ENCODE measurements at regions not wholly inside any gene's neighbourhood (a gene's known extent, or its start where the extent isn't known, plus 50 kb on each side); places are given as distances from the start of the nearest gene placed in this dataset.

DNA sequence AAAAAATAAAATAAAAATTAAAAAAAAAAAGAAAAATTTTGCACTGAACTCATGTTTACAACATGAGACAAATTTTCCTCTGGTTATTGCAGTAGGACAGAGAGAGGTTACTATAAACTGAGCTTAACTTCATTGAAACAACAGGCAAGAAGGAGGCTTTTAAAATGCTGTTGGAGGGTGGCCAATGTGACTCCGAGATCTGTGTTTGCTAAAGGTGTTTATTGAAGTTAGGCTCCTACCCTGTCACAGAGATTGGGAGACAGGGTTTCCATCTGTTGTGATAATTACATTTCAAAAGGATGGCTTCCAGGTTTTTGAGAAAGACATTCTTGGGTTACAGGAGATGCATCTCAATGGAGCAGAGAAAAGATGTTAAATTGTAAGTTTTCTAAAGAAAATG is 370.5 kb upstream of the HS3ST1 start:
- Mint-ChIP-seq H3K36me3 (ENCODE audit: low read depth) (no peaks in the 10 kb centered on the region), H3K27ac (no peak overlapping the region), H3K4me1 (ENCODE audit: low read depth) (no peaks in the 10 kb centered on the region), H3K27me3 (ENCODE audit: low read depth) (no peaks in the 10 kb centered on the region), H3K9me3 (no peaks in the 10 kb centered on the region), H3K4me3 (ENCODE audit: low read depth) (no peak overlapping the region)
- DNase-seq (ENCODE audit: low spot score): no peak
- intact Hi-C loops (cut with micrococcal nuclease): no loop called here

DNA sequence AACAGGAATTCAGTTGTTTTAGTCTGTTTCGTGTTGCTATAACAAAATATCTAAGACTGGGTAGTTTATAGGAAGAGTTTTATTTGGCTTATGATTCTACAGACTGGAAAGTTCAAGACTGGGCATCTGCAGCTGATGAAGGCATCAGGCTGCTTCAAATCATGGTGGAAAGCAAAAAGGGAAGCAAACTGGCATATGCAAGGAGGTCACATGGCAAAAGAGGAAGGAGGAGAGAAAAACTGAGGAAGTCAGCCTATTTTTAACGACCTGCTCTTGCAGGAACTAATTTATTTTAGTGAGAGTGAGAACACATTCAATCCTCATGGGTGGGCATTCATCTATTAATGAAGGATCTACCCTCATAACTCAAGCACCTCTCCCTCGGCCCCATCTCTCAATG is 363.1 kb upstream of the HS3ST1 start:
- H3K36me3 Mint-ChIP-seq (ENCODE audit: low read depth): no peaks in the 10 kb centered on the region
- DNase-seq (ENCODE audit: low spot score): no peak
- H3K27me3 Mint-ChIP-seq (ENCODE audit: low read depth): no peaks in the 10 kb centered on the region
- H3K27ac Mint-ChIP-seq: no peak overlapping the region
- no peaks in the 10 kb centered on the region for H3K9me3 Mint-ChIP-seq
- intact Hi-C loops (cut with micrococcal nuclease): no loop called here
- H3K4me1 Mint-ChIP-seq (ENCODE audit: low read depth): no peaks in the 10 kb centered on the region
- no peak overlapping the region for H3K4me3 Mint-ChIP-seq (ENCODE audit: low read depth)

DNA sequence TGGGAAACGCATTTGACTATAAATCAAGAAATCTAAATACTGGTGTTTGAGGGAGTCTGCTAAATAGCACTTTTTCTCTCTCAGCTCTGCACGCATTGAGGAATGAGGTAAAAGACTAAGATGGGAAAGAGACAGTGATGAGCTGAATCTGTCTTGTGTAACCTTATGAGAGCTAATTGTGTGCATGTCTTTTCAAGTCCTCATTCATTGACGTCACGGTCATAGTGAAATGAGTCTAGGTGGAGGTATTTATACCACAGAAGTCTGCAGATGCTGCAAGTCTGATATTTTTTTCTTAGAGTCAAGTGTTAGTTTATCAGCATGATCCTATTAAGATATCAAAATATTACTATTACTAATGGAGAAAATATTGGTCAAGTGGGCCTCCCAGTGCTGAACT is 361.5 kb upstream of the HS3ST1 start:
- DNase-seq (ENCODE audit: low spot score): no peak
- H3K4me3 Mint-ChIP-seq (ENCODE audit: low read depth): no peak overlapping the region
- H3K4me1 Mint-ChIP-seq (ENCODE audit: low read depth): no peaks in the 10 kb centered on the region
- no peaks in the 10 kb centered on the region for H3K9me3 Mint-ChIP-seq
- H3K36me3 Mint-ChIP-seq (ENCODE audit: low read depth): no peaks in the 10 kb centered on the region
- H3K27me3 Mint-ChIP-seq (ENCODE audit: low read depth): no peaks in the 10 kb centered on the region
- H3K27ac Mint-ChIP-seq: no peak overlapping the region
- intact Hi-C loops (cut with micrococcal nuclease): no loop called here

DNA sequence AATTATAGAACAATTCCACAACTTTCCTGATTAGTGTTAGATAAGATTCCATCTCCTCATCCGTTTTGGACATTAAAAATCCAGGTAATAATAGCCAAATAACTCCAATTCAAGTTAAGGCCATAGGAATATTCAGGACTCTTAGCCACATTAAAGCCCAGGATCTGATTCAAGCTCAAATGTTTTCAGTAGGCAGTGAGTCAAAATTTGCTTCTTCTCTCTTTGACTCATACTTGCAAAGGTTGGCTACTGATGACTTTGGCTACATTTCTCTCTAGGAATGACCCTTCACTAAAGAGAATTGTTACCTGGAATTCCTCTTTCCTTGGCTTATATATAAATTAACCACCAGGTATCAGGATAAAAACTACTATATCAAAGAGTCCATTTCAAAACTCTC is 354.9 kb upstream of the HS3ST1 start:
- Mint-ChIP-seq H3K27me3 (ENCODE audit: low read depth) (no peaks in the 10 kb centered on the region), H3K9me3 (no peaks in the 10 kb centered on the region), H3K4me3 (ENCODE audit: low read depth) (no peak overlapping the region), H3K4me1 (ENCODE audit: low read depth) (no peaks in the 10 kb centered on the region), H3K36me3 (ENCODE audit: low read depth) (no peaks in the 10 kb centered on the region), H3K27ac (no peak overlapping the region)
- DNase-seq (ENCODE audit: low spot score): no peak
- intact Hi-C loops (cut with micrococcal nuclease): no loop called here

DNA sequence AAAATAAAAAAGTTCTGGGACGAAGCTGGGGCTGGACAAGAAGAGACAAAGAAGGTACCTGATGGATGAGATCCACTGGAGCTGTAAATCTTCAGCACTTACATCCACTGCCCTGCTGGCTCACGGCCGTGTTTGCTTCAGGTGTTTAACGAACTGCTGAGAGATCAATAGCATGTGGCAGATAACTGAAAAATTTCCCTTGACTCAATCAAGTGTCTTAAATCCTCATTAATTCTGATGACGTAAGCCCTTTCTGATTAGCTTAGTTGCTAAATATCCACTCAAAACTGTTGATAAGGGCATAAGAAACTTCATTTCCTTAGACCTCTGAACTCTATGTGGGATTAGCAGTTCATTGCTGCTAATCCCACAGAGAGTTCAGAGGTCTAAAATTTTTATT is 354.2 kb upstream of the HS3ST1 start:
- H3K4me3 Mint-ChIP-seq (ENCODE audit: low read depth): no peak overlapping the region
- no peaks in the 10 kb centered on the region for H3K27me3 Mint-ChIP-seq (ENCODE audit: low read depth)
- no peak for DNase-seq (ENCODE audit: low spot score)
- no peaks in the 10 kb centered on the region for H3K36me3 Mint-ChIP-seq (ENCODE audit: low read depth)
- H3K4me1 Mint-ChIP-seq (ENCODE audit: low read depth): no peaks in the 10 kb centered on the region
- no peaks in the 10 kb centered on the region for H3K9me3 Mint-ChIP-seq
- no peak overlapping the region for H3K27ac Mint-ChIP-seq
- intact Hi-C loops (cut with micrococcal nuclease): no loop called here

DNA sequence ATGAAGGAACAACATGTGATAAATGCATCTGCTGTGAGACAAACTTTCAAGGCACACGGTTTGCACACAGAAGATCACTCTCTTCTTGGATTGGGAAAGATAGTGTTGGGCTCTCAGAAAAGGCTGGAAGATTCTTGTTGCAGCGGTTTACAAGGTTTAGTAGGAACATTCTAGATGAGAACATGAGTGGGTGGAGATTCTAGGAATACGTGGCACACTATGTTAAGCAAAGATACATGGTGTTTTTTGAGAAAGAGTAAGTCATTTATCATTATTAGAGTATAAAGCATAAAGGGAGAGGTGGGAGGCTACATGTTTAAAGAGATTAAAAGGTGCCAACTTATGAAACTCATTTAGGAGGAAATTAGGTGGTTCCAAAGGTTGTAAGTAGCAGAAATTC is 348.8 kb upstream of the HS3ST1 start:
- no peak for DNase-seq (ENCODE audit: low spot score)
- no peaks in the 10 kb centered on the region for H3K4me1 Mint-ChIP-seq (ENCODE audit: low read depth)
- H3K9me3 Mint-ChIP-seq: no peaks in the 10 kb centered on the region
- intact Hi-C loops (cut with micrococcal nuclease): no loop called here
- no peak overlapping the region for H3K27ac Mint-ChIP-seq
- H3K36me3 Mint-ChIP-seq (ENCODE audit: low read depth): no peaks in the 10 kb centered on the region
- H3K27me3 Mint-ChIP-seq (ENCODE audit: low read depth): no peaks in the 10 kb centered on the region
- no peak overlapping the region for H3K4me3 Mint-ChIP-seq (ENCODE audit: low read depth)

DNA sequence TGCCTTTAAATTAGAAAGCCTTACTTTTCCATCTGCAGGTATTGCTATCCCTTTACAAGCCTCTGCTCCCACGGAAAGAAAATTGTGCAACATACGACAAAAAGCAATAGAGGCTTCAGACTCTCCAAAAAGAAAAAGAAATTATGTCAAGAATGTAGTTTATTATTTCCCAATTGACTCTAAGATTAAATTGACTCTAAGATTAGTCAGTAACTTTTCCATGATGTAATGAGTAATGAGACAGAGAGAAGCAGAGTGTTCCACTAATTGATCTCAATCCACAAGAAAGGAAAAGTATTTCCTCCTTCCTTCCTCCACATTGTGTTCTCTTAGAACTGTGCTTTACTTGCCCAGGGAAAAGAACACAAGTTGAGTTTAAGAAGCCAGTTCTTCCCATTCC is 345.7 kb upstream of the HS3ST1 start:
- no peak for DNase-seq (ENCODE audit: low spot score)
- no peaks in the 10 kb centered on the region for H3K9me3 Mint-ChIP-seq

DNA sequence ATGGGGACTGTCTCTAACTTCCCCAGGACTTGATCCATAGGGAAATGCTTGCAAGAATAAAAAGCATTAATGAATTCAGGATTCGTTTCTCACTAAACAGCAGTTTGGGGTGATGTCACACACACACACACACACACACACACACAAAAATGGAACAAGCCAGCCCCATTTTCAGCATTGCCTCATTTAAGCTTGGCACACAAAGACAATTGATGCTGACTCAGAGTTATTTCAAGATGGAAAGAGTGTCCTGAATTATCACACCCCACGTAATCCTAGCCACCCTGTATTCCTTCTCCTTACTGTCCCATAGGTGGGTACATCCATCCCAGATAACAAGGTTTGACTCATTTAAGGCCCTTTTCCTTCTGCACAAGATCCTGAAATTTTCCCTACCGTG is 345.1 kb upstream of the HS3ST1 start:
- DNase-seq (ENCODE audit: low spot score): no peak
- Mint-ChIP-seq H3K4me3 (ENCODE audit: low read depth) (no peak overlapping the region), H3K36me3 (ENCODE audit: low read depth) (no peaks in the 10 kb centered on the region), H3K9me3 (no peaks in the 10 kb centered on the region), H3K27me3 (ENCODE audit: low read depth) (no peaks in the 10 kb centered on the region), H3K27ac (no peak overlapping the region), H3K4me1 (ENCODE audit: low read depth) (no peaks in the 10 kb centered on the region)
- intact Hi-C loops (cut with micrococcal nuclease): no loop called here

More for the DNA sequence above, 345.7 kb upstream of the HS3ST1 start:
- no peaks in the 10 kb centered on the region for H3K36me3 Mint-ChIP-seq (ENCODE audit: low read depth)
- no peaks in the 10 kb centered on the region for H3K4me1 Mint-ChIP-seq (ENCODE audit: low read depth)
- H3K27ac Mint-ChIP-seq: no peak overlapping the region
- intact Hi-C loops (cut with micrococcal nuclease): no loop called here
- H3K27me3 Mint-ChIP-seq (ENCODE audit: low read depth): no peaks in the 10 kb centered on the region
- H3K4me3 Mint-ChIP-seq (ENCODE audit: low read depth): no peak overlapping the region

DNA sequence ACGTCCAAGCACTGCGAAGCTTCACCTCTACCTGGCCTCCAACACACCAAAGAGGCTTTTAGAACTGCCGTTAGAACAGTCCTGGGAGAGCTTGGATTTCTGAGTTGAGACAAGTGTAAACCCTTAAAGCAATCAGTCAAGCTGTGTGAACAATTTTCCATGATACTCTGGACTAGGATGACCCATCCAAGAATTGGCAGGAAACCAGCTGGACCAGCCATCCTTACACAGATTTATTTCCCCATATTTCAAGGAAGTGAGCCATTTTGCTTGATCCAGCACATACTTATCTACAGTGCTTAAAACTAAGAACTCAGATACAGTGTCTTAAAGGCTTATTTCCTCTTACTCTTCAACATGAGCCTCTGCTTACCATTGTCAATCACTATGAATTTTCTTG is 340.7 kb upstream of the HS3ST1 start:
- no peak for DNase-seq (ENCODE audit: low spot score)
- Mint-ChIP-seq H3K27ac (no peak overlapping the region), H3K4me3 (ENCODE audit: low read depth) (no peak overlapping the region), H3K9me3 (no peaks in the 10 kb centered on the region), H3K4me1 (ENCODE audit: low read depth) (no peaks in the 10 kb centered on the region), H3K27me3 (ENCODE audit: low read depth) (no peaks in the 10 kb centered on the region), H3K36me3 (ENCODE audit: low read depth) (no peaks in the 10 kb centered on the region)
- intact Hi-C loops (cut with micrococcal nuclease): no loop called here

DNA sequence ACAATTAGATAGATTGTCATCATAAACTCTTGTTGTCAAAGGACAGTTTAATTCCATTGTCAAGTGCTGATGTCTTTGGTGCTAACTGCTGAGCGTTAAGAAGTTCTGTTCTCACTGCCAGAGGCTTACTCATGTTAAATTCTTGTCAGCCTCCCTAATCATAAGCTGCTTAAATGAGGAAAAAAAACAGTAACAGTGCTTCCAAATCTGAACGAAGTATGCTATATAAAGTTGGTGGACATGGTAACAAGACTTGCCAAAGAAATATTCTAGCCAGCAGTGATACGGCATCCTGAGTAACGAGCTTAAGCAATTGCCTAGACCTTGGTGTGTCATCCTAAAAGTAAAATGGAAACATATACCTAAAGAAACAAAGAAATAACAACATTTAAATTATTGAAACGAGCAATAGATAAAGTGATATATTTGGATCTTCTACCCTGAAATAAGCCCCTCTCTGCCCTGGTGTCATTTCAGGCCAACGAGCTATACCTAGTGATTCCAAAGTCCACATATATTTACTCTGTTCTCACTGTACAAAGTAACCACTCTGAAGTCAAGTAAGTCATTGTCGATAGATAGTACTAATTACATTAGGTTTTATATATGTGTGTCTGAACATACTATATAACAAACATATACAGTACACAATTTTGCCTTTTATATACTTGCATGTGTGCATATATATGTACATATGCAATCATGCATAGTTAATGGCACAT is 339.7 kb upstream of the HS3ST1 start:
- intact Hi-C loops (cut with micrococcal nuclease): no loop called here
- Mint-ChIP-seq H3K27ac (no peak overlapping the region), H3K27me3 (ENCODE audit: low read depth) (no peaks in the 10 kb centered on the region), H3K4me3 (ENCODE audit: low read depth) (no peak overlapping the region), H3K9me3 (no peaks in the 10 kb centered on the region), H3K4me1 (ENCODE audit: low read depth) (no peaks in the 10 kb centered on the region), H3K36me3 (ENCODE audit: low read depth) (no peaks in the 10 kb centered on the region)
- DNase-seq (ENCODE audit: low spot score): no peak

DNA sequence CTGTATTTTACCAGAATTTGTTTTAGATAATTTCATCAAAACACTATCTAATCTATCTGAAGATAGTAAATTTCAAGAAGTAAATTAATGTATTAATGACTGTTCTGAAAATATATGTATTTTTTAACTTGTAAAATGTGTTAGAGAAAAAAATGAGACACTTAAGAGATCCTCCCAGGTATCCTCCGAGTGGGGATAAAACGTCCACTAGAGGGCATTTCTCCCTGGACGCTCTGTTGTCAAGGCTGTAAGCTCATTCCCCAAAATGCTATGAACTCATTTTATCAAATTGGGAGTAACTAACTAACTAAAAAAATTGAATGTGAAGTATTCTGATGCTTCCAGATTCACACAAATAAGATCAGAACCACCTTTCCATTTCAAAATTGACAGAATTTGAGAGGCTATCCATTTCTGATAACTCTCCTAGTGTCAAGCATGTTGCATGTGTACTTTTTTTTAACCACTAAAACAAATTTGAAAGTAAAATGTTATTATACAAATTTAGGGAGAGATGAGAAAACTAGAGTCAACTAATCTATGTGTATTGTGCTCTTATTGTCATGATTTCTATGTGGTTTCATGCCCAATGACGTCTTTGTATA is 337.3 kb upstream of the HS3ST1 start:
- H3K9me3 Mint-ChIP-seq: no peaks in the 10 kb centered on the region
- no peak overlapping the region for H3K4me3 Mint-ChIP-seq (ENCODE audit: low read depth)
- no peaks in the 10 kb centered on the region for H3K36me3 Mint-ChIP-seq (ENCODE audit: low read depth)
- H3K27ac Mint-ChIP-seq: no peak overlapping the region
- intact Hi-C loops (cut with micrococcal nuclease): loop anchor here (2.0 kb wide), 1 partner anchor 867 kb away; no protein-coding TSS in a partner anchor
- H3K4me1 Mint-ChIP-seq (ENCODE audit: low read depth): no peaks in the 10 kb centered on the region
- H3K27me3 Mint-ChIP-seq (ENCODE audit: low read depth): no peaks in the 10 kb centered on the region
- no peak for DNase-seq (ENCODE audit: low spot score)

DNA sequence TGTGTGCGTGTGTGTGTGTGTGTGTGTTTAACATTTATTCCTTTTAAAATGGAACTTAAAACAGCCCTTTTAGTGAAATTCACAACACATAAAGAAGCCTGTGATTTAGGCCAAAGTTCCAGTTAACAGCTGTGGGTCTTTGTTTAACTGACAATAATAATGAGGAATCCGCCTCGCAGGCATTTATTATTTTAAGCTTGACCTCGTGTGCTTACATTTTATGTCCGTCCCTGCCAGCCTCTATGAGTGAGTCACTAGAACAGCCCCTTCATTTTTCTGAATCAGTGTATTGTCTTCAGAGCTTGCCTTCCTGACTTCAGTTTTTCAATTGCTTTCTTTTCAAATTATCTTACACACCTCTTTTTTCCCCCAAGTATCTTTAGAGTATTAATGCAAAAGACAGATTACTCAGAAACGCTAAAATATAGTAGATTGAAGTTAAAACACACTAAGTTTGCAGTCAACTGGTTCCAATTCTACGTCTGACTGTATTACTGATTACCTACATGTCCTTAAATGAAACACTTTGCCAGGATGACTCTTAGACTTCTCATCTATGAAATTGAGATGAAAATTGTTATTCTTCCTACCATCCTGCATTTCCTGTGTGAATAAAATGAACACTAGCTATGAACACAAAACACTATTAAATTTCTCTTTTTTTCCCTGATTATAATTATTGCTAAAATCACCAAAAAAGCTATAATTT is 319.6 kb upstream of the HS3ST1 start:
- peaks cover 2% of the 10 kb centered on the region for H3K27me3 Mint-ChIP-seq (ENCODE audit: low read depth)
- DNase-seq (ENCODE audit: low spot score): no peak
- H3K4me1 Mint-ChIP-seq (ENCODE audit: low read depth): no peaks in the 10 kb centered on the region
- no peaks in the 10 kb centered on the region for H3K9me3 Mint-ChIP-seq
- H3K36me3 Mint-ChIP-seq (ENCODE audit: low read depth): no peaks in the 10 kb centered on the region
- intact Hi-C loops (cut with micrococcal nuclease): no loop called here
- H3K4me3 Mint-ChIP-seq (ENCODE audit: low read depth): no peak overlapping the region
- no peak overlapping the region for H3K27ac Mint-ChIP-seq

DNA sequence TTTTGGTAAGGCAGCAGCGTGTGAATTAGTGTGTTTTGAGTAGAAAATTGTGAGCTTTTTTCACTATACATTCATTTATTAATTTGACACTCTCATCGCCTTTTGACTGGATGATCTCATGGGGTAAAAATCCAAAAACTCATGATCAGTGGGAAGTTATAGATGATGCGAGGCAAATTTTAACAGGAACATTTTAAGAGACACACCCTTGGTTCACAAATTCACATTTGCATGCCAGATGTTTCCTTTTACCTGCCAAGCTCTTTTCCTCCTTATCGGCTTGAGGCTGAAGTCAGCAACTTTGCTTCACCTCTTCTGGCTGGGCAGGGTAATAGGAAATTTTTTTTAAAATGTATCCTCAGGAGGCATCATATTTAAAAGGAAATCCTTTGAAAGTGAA is 318.0 kb upstream of the HS3ST1 start:
- peaks cover 2% of the 10 kb centered on the region for H3K27me3 Mint-ChIP-seq (ENCODE audit: low read depth)
- no peaks in the 10 kb centered on the region for H3K9me3 Mint-ChIP-seq
- intact Hi-C loops (cut with micrococcal nuclease): no loop called here
- no peaks in the 10 kb centered on the region for H3K36me3 Mint-ChIP-seq (ENCODE audit: low read depth)
- H3K4me1 Mint-ChIP-seq (ENCODE audit: low read depth): no peaks in the 10 kb centered on the region
- no peak overlapping the region for H3K4me3 Mint-ChIP-seq (ENCODE audit: low read depth)
- DNase-seq (ENCODE audit: low spot score): no peak
- no peak overlapping the region for H3K27ac Mint-ChIP-seq
